ENCODE measurements at regions not wholly inside any gene's neighbourhood (a gene's known extent, or its start where the extent isn't known, plus 50 kb on each side); places are given as distances from the start of the nearest gene placed in this dataset.
"Not testable (repeated sequence)": the region's sequence is repeated elsewhere in the genome, so short reads cannot be mapped to it uniquely, and the experiment has no call there.

- not testable (repeated sequence) for H3K36me3 ChIP-seq (replicated peaks; ENCODE audit: control insufficient read depth, insufficient read depth, low read length); H3K27me3 ChIP-seq (ENCODE audit: control insufficient read depth, insufficient read depth, low read length); DNase-seq; H3K4me3 ChIP-seq (ENCODE audit: insufficient read depth, low read depth, low read length)
Observed at GRCh38 chr10:80859279-80859678, 321.6 kb downstream of the SH2D4B start.

- no peak for DNase-seq
- Histone ChIP-seq H3K4me3 (ENCODE audit: insufficient read depth, low read depth, low read length) (no peak overlapping the region), H3K27me3 (ENCODE audit: control insufficient read depth, insufficient read depth, low read length) (no peaks in the 10 kb centered on the region), H3K36me3 (replicated peaks; ENCODE audit: control insufficient read depth, insufficient read depth, low read length) (no peaks in the 10 kb centered on the region)
Observed at GRCh38 chr10:80860719-80861118, 323.0 kb downstream of the SH2D4B start.

- H3K36me3 ChIP-seq (replicated peaks; ENCODE audit: control insufficient read depth, insufficient read depth, low read length): no peaks in the 10 kb centered on the region
- H3K27me3 ChIP-seq (ENCODE audit: control insufficient read depth, insufficient read depth, low read length): no peaks in the 10 kb centered on the region
- DNase-seq: no peak
- no peak overlapping the region for H3K4me3 ChIP-seq (ENCODE audit: insufficient read depth, low read depth, low read length)
Observed at GRCh38 chr10:80861882-80862281, 324.2 kb downstream of the SH2D4B start.

- DNase-seq: no peak
Observed at GRCh38 chr10:80870282-80870681, 332.6 kb downstream of the SH2D4B start.

GRCh38 chr10:80871083-80871482, 333.4 kb downstream of the SH2D4B start:
- Histone ChIP-seq H3K36me3 (replicated peaks; ENCODE audit: control insufficient read depth, insufficient read depth, low read length) (no peaks in the 10 kb centered on the region), H3K27me3 (ENCODE audit: control insufficient read depth, insufficient read depth, low read length) (no peaks in the 10 kb centered on the region), H3K4me3 (ENCODE audit: insufficient read depth, low read depth, low read length) (no peak overlapping the region)
- no peak for DNase-seq

More at GRCh38 chr10:80870282-80870681, 332.6 kb downstream of the SH2D4B start:
- no peaks in the 10 kb centered on the region for H3K27me3 ChIP-seq (ENCODE audit: control insufficient read depth, insufficient read depth, low read length)
- no peaks in the 10 kb centered on the region for H3K36me3 ChIP-seq (replicated peaks; ENCODE audit: control insufficient read depth, insufficient read depth, low read length)
- H3K4me3 ChIP-seq (ENCODE audit: insufficient read depth, low read depth, low read length): no peak overlapping the region

- H3K4me3 ChIP-seq (ENCODE audit: insufficient read depth, low read depth, low read length): no peak overlapping the region
- H3K27me3 ChIP-seq (ENCODE audit: control insufficient read depth, insufficient read depth, low read length): no peaks in the 10 kb centered on the region
- DNase-seq: no peak
- H3K36me3 ChIP-seq (replicated peaks; ENCODE audit: control insufficient read depth, insufficient read depth, low read length): no peaks in the 10 kb centered on the region
Observed at GRCh38 chr10:80878330-80878729, 340.6 kb downstream of the SH2D4B start.

- H3K36me3 ChIP-seq (replicated peaks; ENCODE audit: control insufficient read depth, insufficient read depth, low read length): no peaks in the 10 kb centered on the region
- peaks cover 9% of the 10 kb centered on the region for H3K27me3 ChIP-seq (ENCODE audit: control insufficient read depth, insufficient read depth, low read length)
- no peak for DNase-seq
- H3K4me3 ChIP-seq (ENCODE audit: insufficient read depth, low read depth, low read length): no peak overlapping the region
Observed at GRCh38 chr10:80890146-80890545, 352.4 kb downstream of the SH2D4B start.

- no peaks in the 10 kb centered on the region for H3K36me3 ChIP-seq (replicated peaks; ENCODE audit: control insufficient read depth, insufficient read depth, low read length)
- DNase-seq: no peak
- H3K27me3 ChIP-seq (ENCODE audit: control insufficient read depth, insufficient read depth, low read length): peaks cover 26% of the 10 kb centered on the region
- H3K4me3 ChIP-seq (ENCODE audit: insufficient read depth, low read depth, low read length): no peak overlapping the region
Observed at GRCh38 chr10:80893256-80893655, 355.6 kb downstream of the SH2D4B start.

GRCh38 chr10:80894311-80894791, 356.6 kb downstream of the SH2D4B start:
- DNase-seq: peak; percentile 47
- no peaks in the 10 kb centered on the region for H3K36me3 ChIP-seq (replicated peaks; ENCODE audit: control insufficient read depth, insufficient read depth, low read length)

GRCh38 chr10:80894797-80895467, 357.2 kb downstream of the SH2D4B start:
- H3K4me3 ChIP-seq (ENCODE audit: insufficient read depth, low read depth, low read length): no peak overlapping the region
- DNase-seq: peak; percentile 44
- peaks cover 26% of the 10 kb centered on the region for H3K27me3 ChIP-seq (ENCODE audit: control insufficient read depth, insufficient read depth, low read length)
- no peaks in the 10 kb centered on the region for H3K36me3 ChIP-seq (replicated peaks; ENCODE audit: control insufficient read depth, insufficient read depth, low read length)

More at GRCh38 chr10:80894311-80894791, 356.6 kb downstream of the SH2D4B start:
- Histone ChIP-seq H3K4me3 (ENCODE audit: insufficient read depth, low read depth, low read length) (no peak overlapping the region), H3K27me3 (ENCODE audit: control insufficient read depth, insufficient read depth, low read length) (peaks cover 26% of the 10 kb centered on the region)

- no peak overlapping the region for H3K4me3 ChIP-seq (ENCODE audit: insufficient read depth, low read depth, low read length)
- no peak for DNase-seq
- H3K36me3 ChIP-seq (replicated peaks; ENCODE audit: control insufficient read depth, insufficient read depth, low read length): no peaks in the 10 kb centered on the region
- peaks cover 26% of the 10 kb centered on the region for H3K27me3 ChIP-seq (ENCODE audit: control insufficient read depth, insufficient read depth, low read length)
Observed at GRCh38 chr10:80896076-80896475, 358.4 kb downstream of the SH2D4B start.

- peaks cover 25% of the 10 kb centered on the region for H3K27me3 ChIP-seq (ENCODE audit: control insufficient read depth, insufficient read depth, low read length)
- H3K36me3 ChIP-seq (replicated peaks; ENCODE audit: control insufficient read depth, insufficient read depth, low read length): no peaks in the 10 kb centered on the region
- no peak for DNase-seq
- no peak overlapping the region for H3K4me3 ChIP-seq (ENCODE audit: insufficient read depth, low read depth, low read length)
Observed at GRCh38 chr10:80896959-80897358, 359.3 kb downstream of the SH2D4B start.

GRCh38 chr10:80900661-80901060, 363.0 kb downstream of the SH2D4B start:
- H3K27me3 ChIP-seq (ENCODE audit: control insufficient read depth, insufficient read depth, low read length): peaks cover 12% of the 10 kb centered on the region
- H3K36me3 ChIP-seq (replicated peaks; ENCODE audit: control insufficient read depth, insufficient read depth, low read length): no peaks in the 10 kb centered on the region
- no peak for DNase-seq
- H3K4me3 ChIP-seq (ENCODE audit: insufficient read depth, low read depth, low read length): no peak overlapping the region

- Histone ChIP-seq H3K36me3 (replicated peaks; ENCODE audit: control insufficient read depth, insufficient read depth, low read length) (no peaks in the 10 kb centered on the region), H3K27me3 (ENCODE audit: control insufficient read depth, insufficient read depth, low read length) (no peaks in the 10 kb centered on the region; the same call in 1 of the 2 replicates), H3K4me3 (ENCODE audit: insufficient read depth, low read depth, low read length) (no peak overlapping the region)
- no peak for DNase-seq
Observed at GRCh38 chr10:80908611-80909010, 370.9 kb downstream of the SH2D4B start.

GRCh38 chr10:80909254-80909653, 371.6 kb downstream of the SH2D4B start:
- H3K27me3 ChIP-seq (ENCODE audit: control insufficient read depth, insufficient read depth, low read length): no peaks in the 10 kb centered on the region; the same call in 1 of the 2 replicates
- H3K36me3 ChIP-seq (replicated peaks; ENCODE audit: control insufficient read depth, insufficient read depth, low read length): no peaks in the 10 kb centered on the region
- no peak overlapping the region for H3K4me3 ChIP-seq (ENCODE audit: insufficient read depth, low read depth, low read length)
- no peak for DNase-seq
